Activated effector memory CD4-positive, alpha-beta T cell treated with anti-CD3 and anti-CD28 coated beads, Interleukin-2, amount 50 U/mL, for 16 hours (primary cell): ENCODE measurements at regions not wholly inside any gene's neighbourhood (a gene's known extent, or its start where the extent isn't known, plus 50 kb on each side); places are given as distances from the start of the nearest gene placed in this dataset.
"Not testable (repeated sequence)": the region's sequence is repeated elsewhere in the genome, so short reads cannot be mapped to it uniquely, and the experiment has no call there.

Source experiments
- DNase-seq: peaks from one replicate; pipeline ENCODE4 v3.0.0-alpha.2; 2020

DNA sequence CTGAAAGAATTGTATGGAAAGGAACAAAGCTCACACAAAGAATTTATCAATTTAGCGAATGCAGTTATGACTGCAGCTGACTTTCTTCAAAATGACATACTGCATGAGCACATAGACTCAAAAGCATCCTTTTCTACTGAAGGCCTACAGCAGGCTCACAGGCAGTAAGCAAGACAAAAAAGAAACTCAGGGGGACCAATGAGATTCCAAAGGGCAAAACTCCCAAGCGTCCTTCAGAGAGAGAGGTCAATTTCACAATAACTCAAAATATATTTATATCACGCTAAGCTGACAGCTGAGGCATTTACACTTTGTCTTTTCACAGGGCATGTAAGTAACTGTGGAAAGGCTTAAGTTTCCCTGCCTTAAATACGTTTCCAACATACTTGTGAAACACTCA, 427.9 kb upstream of the RASGRP1 start:
- DNase-seq, result no peak

DNA sequence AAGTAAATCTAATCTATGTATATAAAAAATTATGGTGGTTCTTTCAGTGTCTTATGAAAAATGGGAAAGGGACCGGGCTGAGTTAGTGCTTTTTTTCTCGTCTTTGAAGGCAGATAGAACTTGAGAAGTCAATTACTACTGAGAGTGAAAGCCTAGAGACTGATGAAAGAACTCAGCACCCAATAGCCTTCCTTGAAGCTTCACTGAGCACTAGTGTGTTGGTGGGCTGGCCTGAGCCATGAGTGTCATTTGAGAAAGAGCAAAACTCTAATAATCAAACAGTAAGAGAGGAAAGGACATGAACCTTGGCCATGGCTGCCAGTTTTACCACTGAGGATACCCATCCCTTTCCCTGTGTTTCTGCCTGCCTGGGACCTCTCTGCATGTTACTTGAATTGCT, 428.3 kb upstream of the RASGRP1 start:
- DNase-seq, result no peak

DNA sequence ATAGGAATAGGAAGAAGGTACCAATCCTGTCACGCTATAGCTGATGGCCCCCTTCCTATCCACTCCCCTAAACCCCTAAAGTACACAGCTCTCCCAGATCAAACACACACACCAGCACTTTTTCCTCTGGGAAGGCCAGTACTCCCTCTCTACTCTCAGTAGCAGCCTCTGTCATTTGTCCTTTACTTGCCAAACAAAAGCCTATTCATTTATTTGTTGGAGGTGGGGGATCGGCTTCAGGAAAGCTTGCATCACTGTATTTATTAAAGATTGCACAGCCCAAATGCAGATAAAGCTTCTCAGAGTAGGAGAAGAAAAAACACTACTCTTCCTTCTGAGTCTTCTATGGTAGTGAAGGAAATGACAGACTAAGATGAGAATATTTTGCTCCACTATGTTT, 429.7 kb upstream of the RASGRP1 start:
- no peak for DNase-seq

DNA sequence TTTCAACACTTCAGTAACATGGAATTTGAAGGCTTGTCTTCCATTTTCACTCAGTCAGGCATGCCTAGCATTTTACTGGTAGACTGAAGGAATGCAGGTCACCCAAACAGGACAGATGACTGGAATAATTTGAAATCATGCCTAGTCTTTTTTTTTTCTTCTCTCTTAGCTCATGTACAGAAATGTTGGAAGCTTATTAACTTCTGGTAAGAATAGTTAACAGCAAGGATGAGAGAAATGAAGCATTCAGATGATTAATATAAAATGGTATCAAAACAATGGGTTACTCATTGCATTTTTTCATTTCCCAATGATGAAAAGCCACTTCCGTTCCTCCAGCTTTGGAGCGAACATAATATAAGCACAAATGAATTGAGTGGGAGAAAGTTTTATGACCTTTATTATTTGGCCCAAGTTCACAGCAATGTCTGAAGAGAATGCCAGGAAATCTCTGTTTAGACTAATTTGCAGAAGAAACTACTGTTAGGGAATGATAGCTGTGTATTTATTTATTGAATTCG, 431.6 kb upstream of the RASGRP1 start:
- DNase-seq, result no peak

DNA sequence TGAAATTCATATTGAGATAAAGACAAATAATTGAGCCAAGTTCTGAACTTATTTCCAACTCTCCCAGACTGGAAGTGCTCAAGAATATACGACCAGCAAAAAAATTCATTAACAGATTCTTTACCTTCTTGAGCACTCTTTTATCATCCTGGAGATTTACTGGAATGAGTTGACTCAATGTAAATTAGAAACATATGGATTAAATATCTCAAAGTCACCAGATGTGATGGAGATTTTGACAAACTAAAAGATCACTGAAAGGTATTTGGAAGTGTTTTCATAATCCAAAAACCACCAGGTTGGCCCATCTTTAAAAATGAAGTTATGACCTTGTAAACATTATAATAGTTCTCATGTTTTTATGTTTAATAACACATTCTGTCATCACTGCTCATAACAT, 433.2 kb upstream of the RASGRP1 start:
- DNase-seq, result no peak

DNA sequence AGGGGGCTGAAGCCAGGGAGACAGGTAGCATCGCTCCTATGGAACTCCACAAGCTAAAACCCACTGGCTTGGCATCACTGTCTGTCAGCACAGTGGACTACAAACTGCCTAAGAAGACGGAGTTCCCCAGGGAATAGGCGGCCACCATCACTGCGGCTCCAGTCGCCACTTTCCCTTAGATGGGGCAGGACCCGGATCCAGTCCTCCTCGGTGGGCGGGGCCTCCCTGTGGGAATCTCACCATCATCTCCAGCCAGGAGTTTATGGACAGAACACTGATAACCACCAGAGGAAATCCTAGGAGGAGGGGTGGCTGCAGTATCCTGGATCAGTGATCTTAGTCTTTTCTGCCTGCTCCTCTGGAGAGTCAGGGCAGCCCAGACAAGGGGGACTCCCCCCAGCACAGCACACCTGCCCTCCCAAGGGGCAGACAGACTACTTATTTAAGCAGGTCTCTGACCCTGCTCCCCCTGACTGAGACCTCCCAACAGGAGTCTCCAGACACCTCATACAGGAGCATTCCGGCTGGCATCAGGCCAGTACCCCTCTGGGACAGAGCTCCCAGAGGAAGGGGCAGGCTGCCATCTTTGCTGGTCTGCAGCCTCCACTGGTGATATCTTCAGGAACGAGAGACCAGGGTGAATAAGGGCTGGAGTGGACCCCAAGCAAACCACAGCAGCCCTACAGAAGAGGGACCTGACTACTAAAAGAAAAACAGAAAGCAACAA, 435.6 kb upstream of the RASGRP1 start:
- no peak for DNase-seq

DNA sequence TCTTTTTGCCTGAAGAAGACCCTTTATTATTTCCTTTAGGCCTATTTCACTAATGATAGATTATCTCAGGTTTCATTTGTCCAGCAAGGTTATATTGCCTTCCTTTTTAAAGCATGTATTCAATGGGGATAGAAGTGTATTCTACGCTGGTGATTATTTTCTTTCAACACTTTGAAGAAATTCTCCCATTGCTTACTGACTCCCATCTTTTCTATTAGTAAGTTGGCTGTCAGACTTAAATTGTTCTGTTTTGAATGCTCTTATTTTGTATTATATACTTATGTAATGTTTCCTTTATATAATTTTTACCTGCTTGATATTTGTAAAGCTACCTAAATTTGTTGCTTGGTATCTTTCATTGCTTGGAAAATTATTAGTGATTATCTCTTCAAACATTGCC, 445.1 kb upstream of the RASGRP1 start:
- no peak for DNase-seq

DNA sequence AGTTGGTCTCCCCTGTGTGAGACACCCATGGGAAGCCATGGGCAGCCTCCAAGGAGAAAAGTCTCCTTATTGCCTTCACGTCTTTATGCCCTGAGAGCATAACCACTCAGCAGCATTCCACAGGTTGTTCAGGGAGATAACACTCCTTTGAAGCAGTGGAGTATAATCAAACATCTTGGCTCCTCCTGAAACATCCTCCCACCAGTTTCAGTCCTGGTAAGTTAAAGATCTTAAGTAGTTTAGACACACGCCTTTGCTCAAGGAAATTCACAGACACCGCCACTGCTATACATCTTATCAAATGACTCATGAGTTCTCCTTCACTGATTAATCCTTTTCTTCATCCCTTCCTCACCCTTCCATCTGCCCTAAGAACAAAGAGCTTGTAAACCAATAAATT, 446.5 kb upstream of the RASGRP1 start:
- DNase-seq, result not testable (repeated sequence)

DNA sequence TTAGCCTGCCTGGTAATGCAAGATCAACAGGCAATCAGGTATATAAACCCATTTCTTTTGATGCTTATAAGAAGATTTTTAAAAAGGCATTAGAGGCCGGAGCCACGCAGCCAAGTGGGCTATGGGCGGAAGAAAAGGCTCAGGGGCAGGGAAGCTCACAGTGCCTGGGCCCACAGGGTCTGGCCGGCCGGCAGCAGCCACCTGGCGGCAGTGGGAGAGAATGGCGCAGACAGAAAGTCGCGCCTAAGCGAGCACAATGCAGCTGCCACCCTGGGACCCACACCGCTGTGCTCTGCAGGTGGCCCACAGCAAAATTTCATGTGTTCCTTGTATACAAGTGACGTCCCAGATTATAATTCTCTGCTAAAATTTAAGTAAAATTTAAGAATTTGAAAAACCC, 448.6 kb upstream of the RASGRP1 start:
- no peak for DNase-seq

DNA sequence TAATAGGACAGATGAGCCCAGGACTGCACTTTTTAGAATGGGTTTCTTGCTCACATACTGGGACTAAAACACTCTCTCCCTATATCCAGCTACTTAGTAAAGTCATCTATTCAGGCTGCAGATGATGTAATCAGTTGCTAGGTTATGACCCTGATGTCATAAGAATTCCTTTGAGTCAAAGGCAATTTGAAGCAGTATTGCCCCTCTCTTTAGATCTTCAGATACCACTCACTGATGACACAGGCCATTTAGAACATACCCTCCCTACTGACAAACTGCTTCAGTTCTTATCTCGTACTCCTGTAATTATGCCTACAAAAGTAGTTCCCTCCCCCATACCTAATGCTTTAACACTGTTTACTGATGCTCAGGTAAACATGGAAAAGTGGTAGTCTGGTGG, 450.1 kb upstream of the RASGRP1 start:
- no peak for DNase-seq

DNA sequence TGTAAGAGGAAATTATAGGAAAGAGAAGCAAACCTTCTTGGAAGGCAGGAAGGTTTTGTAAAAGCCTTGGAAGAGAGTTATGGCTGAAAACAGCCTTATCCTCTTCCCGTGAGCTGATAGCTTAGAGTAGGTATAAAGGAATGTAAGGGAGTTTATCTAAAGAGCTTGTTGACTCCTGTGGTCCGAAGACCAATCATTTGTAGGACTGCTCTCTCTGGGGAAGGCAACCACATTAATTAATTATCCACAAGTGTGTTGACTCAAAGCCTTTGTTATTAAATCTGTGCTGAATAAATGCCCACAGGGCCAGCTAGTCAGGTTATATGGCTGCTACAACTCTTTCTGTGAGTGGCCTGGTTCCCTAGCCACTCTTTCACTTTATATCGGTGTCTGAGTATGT, 452.1 kb upstream of the RASGRP1 start:
- no peak for DNase-seq

DNA sequence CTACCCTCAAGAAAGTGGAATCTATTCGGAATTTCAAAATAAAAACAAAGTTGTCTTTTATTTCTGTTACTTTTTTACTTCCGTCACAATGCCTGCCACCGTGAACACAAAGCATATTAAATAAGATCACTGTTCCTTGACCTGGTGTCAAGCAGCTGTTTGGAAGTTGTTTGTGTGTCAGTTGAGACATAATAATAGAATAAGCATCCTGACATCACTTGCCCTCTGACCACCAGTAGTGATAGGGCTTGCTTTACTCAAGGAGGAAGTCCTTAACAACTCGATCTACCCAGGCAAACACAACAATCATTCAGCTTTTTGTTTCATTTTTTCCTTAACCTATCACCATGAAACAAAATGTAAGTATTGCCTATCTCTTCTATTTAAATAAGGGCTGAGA, 454.4 kb upstream of the RASGRP1 start:
- DNase-seq, result no peak

DNA sequence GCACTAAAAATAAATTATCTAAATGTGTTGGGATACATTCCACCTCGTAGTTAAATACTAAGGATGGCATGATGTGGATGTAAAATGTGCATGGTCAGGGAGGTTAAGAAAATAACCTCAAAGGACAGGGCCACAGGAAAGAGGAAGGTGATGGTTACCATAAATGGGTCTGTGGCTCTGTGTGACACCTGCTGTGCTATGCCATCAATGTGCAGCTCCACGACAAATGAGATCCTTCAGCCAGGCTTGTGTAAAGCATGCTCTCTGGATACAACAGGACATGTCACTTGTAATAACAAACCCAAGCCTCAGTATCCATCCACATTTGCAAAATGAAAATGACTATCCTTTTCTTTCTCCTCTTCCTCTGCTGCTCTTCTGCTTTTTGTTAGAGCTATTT, 456.7 kb upstream of the RASGRP1 start:
- no peak for DNase-seq

DNA sequence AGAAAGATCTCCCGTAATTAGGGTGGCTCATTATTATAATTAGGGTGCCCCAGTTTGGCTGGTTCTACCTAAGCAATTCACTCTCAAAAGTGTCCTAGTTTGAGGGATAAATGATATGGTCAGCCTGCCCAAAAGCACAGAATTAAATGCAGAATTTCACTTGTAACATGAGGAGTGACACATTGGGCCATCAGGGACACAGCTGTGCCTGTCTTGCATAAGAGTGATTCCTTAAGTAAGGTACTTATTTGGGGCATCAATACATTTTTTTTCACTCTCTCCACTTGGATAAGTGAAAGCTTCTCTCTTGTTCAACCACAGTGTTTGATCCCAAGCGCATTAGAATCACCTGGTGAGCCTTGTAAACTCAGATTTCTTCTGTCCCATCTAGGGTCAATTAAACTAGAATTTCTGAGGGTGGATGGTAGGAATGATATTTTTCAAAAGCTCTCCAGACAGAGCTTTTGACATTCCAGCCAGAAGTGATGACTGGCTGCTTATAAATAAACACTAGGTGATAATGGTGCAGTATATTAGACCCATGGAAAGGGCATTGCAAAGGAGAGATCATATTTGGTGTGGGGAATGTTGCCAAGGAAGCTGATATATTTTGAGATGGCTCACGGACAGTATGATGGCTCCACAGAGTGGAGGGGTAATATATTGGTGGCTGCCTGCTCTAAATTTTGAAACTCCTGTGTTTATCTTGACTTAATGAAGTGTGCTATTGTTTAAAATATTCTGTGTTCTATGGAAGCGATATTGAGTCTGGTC, 458.1 kb upstream of the RASGRP1 start:
- DNase-seq, result no peak

DNA sequence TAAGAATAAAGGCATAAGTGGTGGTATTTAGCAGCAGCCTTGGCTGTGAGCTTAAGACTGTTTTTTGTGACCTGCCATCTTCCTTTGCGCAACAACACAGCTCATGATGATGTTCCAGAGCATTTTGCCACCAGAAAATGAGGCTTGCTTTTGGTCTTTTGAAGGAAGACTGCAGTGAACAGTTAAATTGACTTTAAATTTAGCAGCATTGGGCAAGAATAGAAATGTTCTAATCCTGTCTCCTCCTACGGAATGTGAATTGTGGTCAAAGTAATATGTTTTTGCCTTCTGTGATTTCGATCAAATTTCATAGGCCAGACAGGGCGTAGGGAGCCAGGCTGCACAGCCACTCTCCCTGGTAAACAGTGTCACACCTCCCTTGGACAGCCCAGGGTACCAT, 460.7 kb upstream of the RASGRP1 start:
- DNase-seq, result no peak

DNA sequence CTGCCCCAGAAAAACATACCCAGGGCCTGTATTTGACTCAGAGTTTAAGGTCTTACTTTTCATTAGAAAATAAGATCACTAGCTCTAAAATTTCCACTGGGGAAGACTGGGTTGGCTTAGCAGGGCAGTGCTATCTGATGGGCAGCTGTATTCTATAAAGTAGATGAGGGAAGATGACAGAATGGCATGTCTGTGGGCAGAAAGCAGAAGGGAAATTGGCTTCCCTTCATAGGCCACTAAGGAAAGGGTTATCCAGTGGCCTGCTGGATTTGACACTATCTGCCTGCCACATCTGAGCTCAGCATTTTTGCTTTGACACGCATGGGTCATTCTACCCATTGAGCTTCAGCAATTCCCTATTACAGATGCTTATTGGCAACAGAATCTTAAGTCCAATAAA, 461.3 kb upstream of the RASGRP1 start:
- DNase-seq, result no peak

DNA sequence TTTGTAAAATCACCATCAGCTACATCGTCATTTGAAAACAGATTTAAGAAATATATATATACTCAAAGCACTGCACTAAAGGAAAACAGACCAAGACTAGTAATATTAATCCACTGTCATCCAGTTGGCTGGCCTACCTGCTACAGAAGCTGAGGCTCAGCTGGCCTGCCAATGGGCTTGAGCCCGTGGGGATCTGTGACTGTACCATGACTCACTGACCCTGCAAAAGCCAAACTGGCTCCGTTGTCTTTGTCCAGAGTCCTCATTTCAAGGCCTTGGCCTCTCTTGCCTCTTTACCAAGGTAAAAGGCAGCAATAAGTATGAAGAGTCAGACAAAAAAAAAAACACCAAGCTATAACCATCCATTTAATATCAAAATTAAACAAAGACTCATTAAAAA, 463.5 kb upstream of the RASGRP1 start:
- no peak for DNase-seq

DNA sequence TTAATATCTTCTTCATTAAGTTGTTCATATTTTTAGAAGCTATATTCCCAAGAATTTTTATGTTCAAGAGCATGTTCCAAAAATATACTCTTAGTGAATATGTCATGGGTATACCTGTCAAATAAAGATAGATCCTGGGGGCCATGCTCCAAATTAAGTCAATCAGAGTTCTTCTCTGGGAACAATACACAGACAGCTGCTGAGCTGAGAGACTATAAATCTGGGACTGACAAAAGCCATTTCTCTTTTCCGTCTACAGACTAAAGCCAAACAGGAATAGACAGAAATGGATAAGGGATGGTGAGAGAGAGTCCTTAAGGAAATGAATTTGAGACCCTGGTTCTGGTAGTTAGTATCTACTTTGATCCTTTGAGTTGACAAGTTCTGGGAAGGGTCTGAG, 465.1 kb upstream of the RASGRP1 start:
- DNase-seq, result no peak

DNA sequence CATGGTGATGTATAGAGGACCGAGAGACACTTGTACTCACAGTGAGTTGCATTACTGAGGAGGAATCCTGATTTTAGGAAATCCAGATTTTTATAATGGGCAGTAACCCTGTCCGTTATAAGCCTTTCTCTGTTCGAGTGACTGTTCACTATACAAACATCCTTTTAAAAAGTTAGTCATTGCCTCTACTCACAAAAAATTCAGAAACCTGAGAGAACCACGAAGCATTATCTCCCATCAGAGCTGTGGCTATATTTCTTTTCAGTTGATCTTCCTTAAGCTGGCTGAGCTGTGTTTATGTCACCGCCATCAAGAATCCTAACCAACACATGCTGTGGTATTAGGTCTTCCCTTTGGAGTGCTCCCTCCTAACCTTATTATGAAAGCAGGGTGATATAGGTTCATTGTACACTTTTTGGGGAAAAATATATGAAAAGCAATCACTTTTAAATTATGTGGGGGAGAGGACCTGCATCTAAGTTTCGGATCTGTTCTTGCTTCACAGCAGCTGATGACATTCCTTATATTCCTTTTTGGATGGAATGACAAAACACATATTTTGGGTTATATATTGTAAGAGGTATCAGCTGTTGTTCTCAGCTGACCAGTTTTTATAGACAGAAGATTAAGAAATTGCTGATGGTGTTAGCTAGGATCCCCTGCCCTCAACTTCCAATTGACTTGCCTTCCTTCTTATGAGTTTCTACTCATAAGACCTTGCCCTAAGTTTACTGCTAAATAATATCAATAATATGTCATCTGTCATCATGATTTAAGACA, 465.9 kb upstream of the RASGRP1 start:
- DNase-seq, result no peak

DNA sequence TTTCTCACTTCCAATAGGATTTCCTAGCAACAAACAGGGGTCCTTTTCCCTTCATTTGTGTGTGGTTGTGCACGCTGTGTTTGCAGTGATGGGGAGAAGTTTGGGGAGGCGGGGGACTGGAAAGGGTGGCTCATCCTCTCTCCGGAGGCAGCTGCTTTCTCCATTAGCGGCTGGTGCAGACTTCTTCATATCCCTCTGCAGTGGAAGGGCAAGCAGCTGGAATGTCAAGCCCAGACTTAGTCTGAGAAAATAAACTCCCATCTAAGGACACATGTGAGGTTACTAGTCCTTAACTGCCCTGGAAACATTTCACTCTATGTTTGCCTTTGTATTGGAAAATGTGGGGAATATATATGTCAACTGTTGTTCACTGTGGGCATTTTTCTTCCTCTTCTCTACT, 467.0 kb upstream of the RASGRP1 start:
- no peak for DNase-seq

DNA sequence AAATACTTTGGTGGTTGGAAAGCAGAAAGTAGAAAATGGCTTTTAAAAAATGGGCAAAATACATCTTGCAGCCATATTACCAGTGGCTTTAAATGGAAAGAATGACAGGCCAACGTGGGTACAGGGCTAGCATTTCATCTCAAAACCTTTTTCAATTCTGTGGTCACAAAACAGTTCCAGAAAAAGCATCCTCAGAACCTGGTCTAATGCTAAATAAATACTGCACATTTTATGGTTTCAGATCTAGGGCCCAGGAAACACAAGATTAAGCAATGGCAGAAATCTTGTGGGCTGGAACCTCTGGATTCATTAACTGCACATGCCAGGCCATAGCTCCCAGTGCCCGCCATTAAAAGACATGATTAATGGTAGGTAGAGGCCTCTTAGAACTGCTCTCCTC, 470.2 kb upstream of the RASGRP1 start:
- no peak for DNase-seq

DNA sequence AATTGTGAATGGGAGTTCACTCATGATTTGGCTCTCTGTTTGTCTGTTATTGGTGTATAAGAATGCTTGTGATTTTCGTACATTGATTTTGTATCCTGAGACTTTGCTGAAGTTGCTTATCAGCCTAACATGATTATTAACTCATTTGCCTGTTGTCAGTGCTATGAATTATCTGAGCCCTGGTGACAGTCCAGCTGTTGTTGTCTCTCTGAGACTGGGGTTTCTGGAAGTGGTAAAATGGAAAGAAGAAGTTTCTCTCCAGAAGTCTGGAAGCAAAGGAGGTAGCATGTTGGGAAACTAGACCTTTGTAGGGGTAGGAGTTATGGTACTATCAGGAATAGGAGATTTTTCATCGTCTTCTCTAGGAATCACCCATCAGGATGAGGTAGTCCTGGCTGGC, 473.0 kb upstream of the RASGRP1 start:
- DNase-seq, result not testable (repeated sequence)

DNA sequence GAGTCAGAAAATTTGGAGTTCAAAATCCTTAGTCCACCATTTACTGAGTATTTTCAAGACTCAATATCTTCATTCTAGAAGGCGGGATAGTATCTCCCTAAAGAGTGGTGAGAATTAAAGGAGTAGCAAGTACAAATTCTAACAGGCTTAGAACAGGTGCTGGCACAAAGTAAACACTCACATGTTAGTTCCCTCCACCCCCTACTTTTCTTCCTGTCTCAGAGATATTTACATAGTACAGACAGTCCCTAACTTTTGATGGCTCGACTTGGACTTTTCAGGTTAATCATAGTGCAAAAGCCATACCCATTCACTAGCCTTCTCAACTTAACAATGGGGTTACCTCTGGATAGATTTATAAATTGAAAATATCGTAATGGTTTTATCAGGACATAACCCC, 476.2 kb upstream of the RASGRP1 start:
- no peak for DNase-seq

DNA sequence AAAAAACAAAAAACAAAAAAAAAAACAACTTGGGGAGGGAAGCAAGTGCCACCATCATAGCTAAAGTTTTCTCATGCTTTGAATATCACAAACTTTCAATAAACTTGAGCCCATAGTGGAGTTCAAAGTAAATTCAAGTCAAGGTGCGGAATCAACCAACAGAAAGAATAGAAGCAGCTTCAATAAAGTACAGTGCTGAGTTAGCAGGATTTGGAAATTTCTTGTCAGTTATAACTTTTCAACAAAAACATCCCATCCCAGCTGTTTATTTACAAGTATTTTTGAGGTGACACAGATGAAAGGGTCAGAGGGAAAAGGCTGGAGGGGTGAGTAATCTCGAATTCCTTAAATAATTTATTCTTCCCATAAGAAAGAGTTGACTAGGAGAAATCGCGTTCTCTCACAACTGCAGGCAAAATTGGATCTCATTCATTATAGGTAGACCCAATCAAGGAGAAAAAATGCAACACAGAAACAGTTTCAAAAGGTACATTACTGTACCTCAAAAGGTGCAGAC, 477.4 kb upstream of the RASGRP1 start:
- no peak for DNase-seq
